A549 (cell line): ENCODE measurements at regions not wholly inside any gene's neighbourhood (a gene's known extent, or its start where the extent isn't known, plus 50 kb on each side); places are given as distances from the start of the nearest gene placed in this dataset.

ENCODE experiments used
- ATAC-seq, 2 experiments: fragments of 200-7000 bp in 1 of 2; fragments of >200 bp in 1 of 2; cut with Nextera tagmentation in 1 of 2; cut with Tn5 transposase in 1 of 2; 3 replicates each; pipeline versions ENCODE4 v1.8.0 to v1.9.1; 2018 to 2020; ENCODE audit warnings: mild to moderate bottlenecking in 1 of 2, moderate library complexity in 1 of 2
- CTCF ChIA-PET: fragments of 300-600 bp; sonication (Branson Sonifier 250); formaldehyde crosslinking; extraction: SDS; loops from one replicate; lab custom pipeline; 2021; ENCODE audit warnings: antibody characterized with exemption, inconsistent platforms; lab: Yijun Ruan, JAX
- POLR2A ChIA-PET: fragments of 350-600 bp; formaldehyde crosslinking; extraction: SDS; loops from one replicate; lab custom pipeline; 2021; ENCODE audit warnings: antibody characterized with exemption, inconsistent platforms; lab: Yijun Ruan, JAX
- DNase-seq, 2 experiments: peaks; one replicate each; pipeline versions ENCODE4 v3.0.0 to v3.0.0-alpha.2; 2011 to 2016; ENCODE audit warnings: low read depth in 1 of 2, low spot score in 1 of 2
- FAIRE-seq: peaks from 2 replicates; lab custom pipeline; 2011; peaks lifted over from hg19 to GRCh38; lab: Jason Lieb, UNC
- H3K27ac ChIP-seq, 2 experiments: fragments of >200 bp; sonication (Bioruptor Twin); formaldehyde crosslinking; 3 replicates each; pipeline ENCODE4 v1.5.1; 2016 to 2017
- H3K4me1 ChIP-seq: fragments of >200 bp; sonication (Bioruptor Twin); formaldehyde crosslinking; 3 replicates; pipeline ENCODE4 v1.6.1; 2016
- H3K4me2 ChIP-seq: fragments of >200 bp; sonication (Bioruptor Twin); formaldehyde crosslinking; 3 replicates; pipeline ENCODE4 v1.6.1; 2016
- H3K4me3 ChIP-seq: fragments of >200 bp; sonication (Bioruptor Twin); formaldehyde crosslinking; 3 replicates; pipeline ENCODE4 v1.5.1; 2016
- H3K9me3 ChIP-seq: fragments of >200 bp; sonication (Bioruptor Twin); formaldehyde crosslinking; 3 replicates; pipeline ENCODE4 v1.6.1; 2016
- CEBPB ChIP-seq, 2 experiments: fragments of >200 bp in 1 of 2; sonication (Bioruptor Twin) in 1 of 2; formaldehyde crosslinking in 1 of 2; IDR thresholded peaks; 2 replicates each; pipeline ENCODE4 v1.6.1; 2012 to 2016
- CTCF ChIP-seq: fragments of >200 bp; sonication (Bioruptor Twin); formaldehyde crosslinking; IDR thresholded peaks from 3 replicates; pipeline ENCODE4 v1.5.1; 2016
- EHMT2 ChIP-seq: fragments of 200-600 bp; sonication (generic); IDR thresholded peaks from 2 replicates; pipeline ENCODE4 v1.6.1; 2016; ENCODE audit warnings: antibody characterized with exemption, low read depth, mild to moderate bottlenecking, moderate library complexity
- EP300 ChIP-seq, 2 experiments: fragments of >200 bp; sonication (Bioruptor Twin); formaldehyde crosslinking; IDR thresholded peaks; 2 replicates in 1 of 2; 3 replicates in 1 of 2; pipeline ENCODE4 v1.6.1; 2016 to 2017
- FOSL2 ChIP-seq, 2 experiments: fragments of 450-650 bp in 1 of 2; fragments of >200 bp in 1 of 2; sonication (Bioruptor Twin) in 1 of 2; formaldehyde crosslinking; IDR thresholded peaks; 2 replicates each; pipeline versions ENCODE4 v1.5.0 to v1.6.1; 2016 to 2020; ENCODE audit warnings: mild to moderate bottlenecking in 1 of 2, moderate library complexity in 1 of 2
- FOXS1 ChIP-seq: fragments of 250-450 bp; sonication (Bioruptor Pico); IDR thresholded peaks from 2 replicates; pipeline ENCODE4 v1.5.0; 2020; ENCODE audit warnings: mild to moderate bottlenecking, moderate library complexity
- GATA3 ChIP-seq: IDR thresholded peaks from 2 replicates; pipeline ENCODE4 v1.6.1; 2012; ENCODE audit warnings: borderline replicate concordance
- HOXB13 ChIP-seq: fragments of 250-450 bp; sonication (Bioruptor Pico); IDR thresholded peaks from 2 replicates; pipeline ENCODE4 v1.5.0; 2020; ENCODE audit warnings: low read depth, mild to moderate bottlenecking, moderate library complexity
- HOXB5 ChIP-seq: fragments of 250-450 bp; sonication (Bioruptor Pico); IDR thresholded peaks from 2 replicates; pipeline ENCODE4 v1.5.0; 2020; ENCODE audit warnings: mild to moderate bottlenecking, moderate library complexity
- KDM1A ChIP-seq: fragments of 200-600 bp; sonication (generic); IDR thresholded peaks from 2 replicates; pipeline ENCODE4 v1.6.1; 2016; ENCODE audit warnings: low read depth, mild to moderate bottlenecking
- KDM5A ChIP-seq: fragments of 200-600 bp; sonication (generic); IDR thresholded peaks from 2 replicates; pipeline ENCODE4 v1.6.1; 2016; ENCODE audit warnings: antibody characterized with exemption, mild to moderate bottlenecking
- MAX ChIP-seq: IDR thresholded peaks from 2 replicates; pipeline ENCODE4 v1.6.1; 2012
- NFE2L2 ChIP-seq: fragments of 150-350 bp; conservative IDR thresholded peaks from 2 replicates; pipeline ENCODE4 v1.6.1; 2014; ENCODE audit warnings: low read length
- NPAS2 ChIP-seq: fragments of 250-450 bp; sonication (Bioruptor Pico); IDR thresholded peaks from 2 replicates; pipeline ENCODE4 v1.8.0; 2022; ENCODE audit warnings: mild to moderate bottlenecking, moderate library complexity, borderline replicate concordance
- RAD21 ChIP-seq, 2 experiments: fragments of >200 bp in 1 of 2; sonication (Bioruptor Twin) in 1 of 2; formaldehyde crosslinking in 1 of 2; IDR thresholded peaks in 1 of 2; conservative IDR thresholded peaks in 1 of 2; 2 replicates in 1 of 2; 3 replicates in 1 of 2; pipeline ENCODE4 v1.6.1; 2012 to 2018; ENCODE audit warnings: inconsistent platforms in 1 of 2
- RARB ChIP-seq: fragments of 250-450 bp; sonication (Bioruptor Pico); IDR thresholded peaks from 2 replicates; pipeline ENCODE4 v1.8.0; 2021; ENCODE audit warnings: mild to moderate bottlenecking, moderate library complexity
- RCOR1 ChIP-seq: fragments of 150-350 bp; IDR thresholded peaks from 2 replicates; pipeline ENCODE4 v1.6.1; 2014; ENCODE audit warnings: antibody characterized with exemption, low read length, low read depth
- REST ChIP-seq: fragments of 200-600 bp; sonication (generic); IDR thresholded peaks from 2 replicates; pipeline ENCODE4 v1.6.1; 2016; ENCODE audit warnings: antibody characterized with exemption, mild to moderate bottlenecking, moderate library complexity
- RFX5 ChIP-seq: fragments of 450-650 bp; IDR thresholded peaks from 2 replicates; pipeline ENCODE4 v1.7.1; 2014; ENCODE audit warnings: antibody characterized with exemption, mild to moderate bottlenecking, moderate library complexity
- RNF2 ChIP-seq: fragments of 200-600 bp; sonication (generic); IDR thresholded peaks from 2 replicates; pipeline ENCODE4 v1.6.1; 2016; ENCODE audit warnings: low read depth, mild to moderate bottlenecking, antibody characterized with exemption, moderate library complexity, borderline replicate concordance
- TFCP2L1 ChIP-seq: fragments of 250-450 bp; sonication (Bioruptor Pico); IDR thresholded peaks from 2 replicates; pipeline ENCODE4 v1.5.0; 2021; ENCODE audit warnings: mild to moderate bottlenecking
- ZC3H11A ChIP-seq: fragments of 450-650 bp; IDR thresholded peaks from 2 replicates; pipeline ENCODE4 v1.6.1; 2014; ENCODE audit warnings: antibody characterized with exemption, mild to moderate bottlenecking
- ZFP36 ChIP-seq: fragments of 450-650 bp; IDR thresholded peaks from 2 replicates; pipeline ENCODE4 v1.6.1; 2014; ENCODE audit warnings: borderline replicate concordance; ENCODE audit not compliant: partially characterized antibody
- ZNF302 ChIP-seq: fragments of 250-450 bp; sonication (Bioruptor Pico); IDR thresholded peaks from 2 replicates; pipeline ENCODE4 v1.9.0; 2021; ENCODE audit warnings: inconsistent platforms, mild to moderate bottlenecking, moderate library complexity
- ZSCAN20 ChIP-seq: fragments of 250-450 bp; sonication (Bioruptor Pico); IDR thresholded peaks from 2 replicates; pipeline ENCODE4 v1.8.0; 2022; ENCODE audit warnings: mild to moderate bottlenecking, moderate library complexity
- WGBS: methylation state at CpG from one replicate; pipeline ENCODE4 v1.1.6; 2017; ENCODE audit errors: missing lambda C conversion rate; 5-methylcytosine and 5-hydroxymethylcytosine counted together
- TF ChIP-seq, protein P1 (sequence below): fragments of 150-350 bp; IDR thresholded peaks from 2 replicates; pipeline ENCODE4 v1.6.1; 2014; ENCODE audit warnings: low read depth, mild to moderate bottlenecking, low read length
- TF ChIP-seq, protein P2 (sequence below): fragments of >200 bp; sonication (Bioruptor Twin); formaldehyde crosslinking; IDR thresholded peaks from 2 replicates; pipeline ENCODE4 v1.6.1; 2016
- TF ChIP-seq, protein P3 (sequence below): fragments of >200 bp; sonication (Bioruptor Twin); formaldehyde crosslinking; IDR thresholded peaks from 3 replicates; pipeline ENCODE4 v1.6.1; 2016

DNA sequence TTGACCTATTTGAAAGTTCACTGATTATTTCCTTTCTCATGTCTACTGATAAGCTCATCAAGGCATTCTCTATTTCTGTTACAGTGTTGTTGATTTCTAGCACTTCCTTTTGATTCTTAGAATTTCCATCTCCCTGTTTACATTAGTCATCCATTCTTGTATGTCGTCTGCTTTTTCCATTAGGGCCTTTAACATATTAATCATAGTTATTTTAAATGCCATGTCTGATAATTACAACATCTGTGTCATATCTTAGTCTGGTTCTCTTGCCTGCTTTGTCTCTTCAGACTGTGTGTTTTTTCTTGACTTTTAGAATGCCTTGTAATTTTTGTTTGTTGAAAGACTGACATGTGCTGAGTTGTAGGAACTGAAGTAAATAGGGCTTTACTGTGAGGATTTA is 602.1 kb downstream of the SOX6 start:
- POLR2A ChIA-PET, result no interaction called here
- no peaks in the 10 kb centered on the region for H3K4me1 ChIP-seq
- H3K27ac ChIP-seq, result no peak overlapping the region
- no peak for ATAC-seq
- 0% methylated on average over 1 of the region's 1 CpG for WGBS
- TF ChIP-seq CEBPB (IDR thresholded peaks at IDR 0.05) (no peak), RAD21 (conservative IDR thresholded peaks at IDR 0.05 in 1 of 2, IDR thresholded peaks at IDR 0.05 in 1 of 2) (no peak), NFE2L2 (no peak), GATA3 (no peak), EHMT2 (no peak), CTCF (no peak), KDM5A (no peak), RARB (no peak), EP300 (IDR thresholded peaks at IDR 0.05) (no peak), REST (no peak), FOXS1 (CRISPR knock-in tag) (no peak), TFCP2L1 (no peak), HOXB13 (CRISPR knock-in tag) (no peak), ZSCAN20 (no peak), ZFP36 (no peak)
- CTCF ChIA-PET, result no interaction called here
- no peak for DNase-seq
- no peaks in the 10 kb centered on the region for H3K9me3 ChIP-seq
- H3K4me3 ChIP-seq, result no peak overlapping the region
- H3K4me2 ChIP-seq, result no peak overlapping the region
- FAIRE-seq, result no peak

- no peaks in the 10 kb centered on the region for H3K4me1 ChIP-seq
- ChIA-PET CTCF (interaction anchor here (0.8 kb wide), 1 partner anchor 10 kb away, joined by 3 read pairs; no protein-coding TSS in a partner anchor), POLR2A (no interaction called here)
- ATAC-seq (no peak), DNase-seq (no peak), FAIRE-seq (no peak)
- TF ChIP-seq KDM1A (no peak), RFX5 (no peak), MAX (no peak), NPAS2 (no peak), ZFP36 (no peak), HOXB5 (CRISPR knock-in tag) (no peak), NFE2L2 (no peak), ZC3H11A (no peak), RNF2 (no peak), FOSL2 (IDR thresholded peaks at IDR 0.05) (no peak), FOSL2 (CRISPR knock-in tag; IDR thresholded peaks at IDR 0.05) (no peak), RCOR1 (no peak), ZNF302 (CRISPR knock-in tag) (no peak), KDM5A (no peak)
- TF ChIP-seq, protein P1, sequence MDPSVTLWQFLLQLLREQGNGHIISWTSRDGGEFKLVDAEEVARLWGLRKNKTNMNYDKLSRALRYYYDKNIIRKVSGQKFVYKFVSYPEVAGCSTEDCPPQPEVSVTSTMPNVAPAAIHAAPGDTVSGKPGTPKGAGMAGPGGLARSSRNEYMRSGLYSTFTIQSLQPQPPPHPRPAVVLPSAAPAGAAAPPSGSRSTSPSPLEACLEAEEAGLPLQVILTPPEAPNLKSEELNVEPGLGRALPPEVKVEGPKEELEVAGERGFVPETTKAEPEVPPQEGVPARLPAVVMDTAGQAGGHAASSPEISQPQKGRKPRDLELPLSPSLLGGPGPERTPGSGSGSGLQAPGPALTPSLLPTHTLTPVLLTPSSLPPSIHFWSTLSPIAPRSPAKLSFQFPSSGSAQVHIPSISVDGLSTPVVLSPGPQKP, result no peak
- TF ChIP-seq, protein P2, sequence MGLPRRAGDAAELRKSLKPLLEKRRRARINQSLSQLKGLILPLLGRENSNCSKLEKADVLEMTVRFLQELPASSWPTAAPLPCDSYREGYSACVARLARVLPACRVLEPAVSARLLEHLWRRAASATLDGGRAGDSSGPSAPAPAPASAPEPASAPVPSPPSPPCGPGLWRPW, result no peak
- TF ChIP-seq, protein P3, sequence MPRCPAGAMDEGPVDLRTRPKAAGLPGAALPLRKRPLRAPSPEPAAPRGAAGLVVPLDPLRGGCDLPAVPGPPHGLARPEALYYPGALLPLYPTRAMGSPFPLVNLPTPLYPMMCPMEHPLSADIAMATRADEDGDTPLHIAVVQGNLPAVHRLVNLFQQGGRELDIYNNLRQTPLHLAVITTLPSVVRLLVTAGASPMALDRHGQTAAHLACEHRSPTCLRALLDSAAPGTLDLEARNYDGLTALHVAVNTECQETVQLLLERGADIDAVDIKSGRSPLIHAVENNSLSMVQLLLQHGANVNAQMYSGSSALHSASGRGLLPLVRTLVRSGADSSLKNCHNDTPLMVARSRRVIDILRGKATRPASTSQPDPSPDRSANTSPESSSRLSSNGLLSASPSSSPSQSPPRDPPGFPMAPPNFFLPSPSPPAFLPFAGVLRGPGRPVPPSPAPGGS, result no peak
- WGBS, result 30% methylated on average over 16 of the region's 16 CpGs
- H3K4me2 ChIP-seq, result no peak overlapping the region
- H3K27ac ChIP-seq, result no peak overlapping the region
- H3K4me3 ChIP-seq, result no peak overlapping the region
- H3K9me3 ChIP-seq, result no peaks in the 10 kb centered on the region; the same call in 2 of the 3 replicates
These were observed 599.2 kb downstream of the SOX6 start for GRCh38 chr11:15757048-15757698.
